ENCODE measurements at regions not wholly inside any gene's neighbourhood (a gene's known extent, or its start where the extent isn't known, plus 50 kb on each side); places are given as distances from the start of the nearest gene placed in this dataset.

DNA sequence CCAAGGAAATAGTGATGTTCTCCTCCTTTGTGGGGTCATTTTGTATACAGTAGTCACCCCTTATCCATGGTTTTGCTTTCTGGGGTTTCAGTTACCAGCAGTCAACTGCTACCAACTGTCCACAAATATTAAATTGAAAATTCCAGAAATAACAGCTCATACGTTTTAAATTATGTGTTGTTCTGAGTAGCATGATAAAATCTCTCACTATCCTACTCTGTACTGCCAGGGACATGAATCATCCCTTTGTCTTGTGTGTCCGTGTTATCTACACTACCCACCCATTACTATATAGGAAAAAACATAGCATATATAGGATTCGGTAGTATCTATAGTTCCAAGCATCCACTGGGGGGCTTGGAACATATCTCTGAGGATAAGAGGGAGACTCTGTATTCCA is 120.9 kb upstream of the DCC start:
- H3K4me3 Mint-ChIP-seq, result no peak overlapping the region
- H3K4me1 Mint-ChIP-seq, result no peaks in the 10 kb centered on the region
- DNase-seq (no peak), ATAC-seq (ENCODE audit: low read depth) (no peak)
- TF ChIP-seq, protein P1, sequence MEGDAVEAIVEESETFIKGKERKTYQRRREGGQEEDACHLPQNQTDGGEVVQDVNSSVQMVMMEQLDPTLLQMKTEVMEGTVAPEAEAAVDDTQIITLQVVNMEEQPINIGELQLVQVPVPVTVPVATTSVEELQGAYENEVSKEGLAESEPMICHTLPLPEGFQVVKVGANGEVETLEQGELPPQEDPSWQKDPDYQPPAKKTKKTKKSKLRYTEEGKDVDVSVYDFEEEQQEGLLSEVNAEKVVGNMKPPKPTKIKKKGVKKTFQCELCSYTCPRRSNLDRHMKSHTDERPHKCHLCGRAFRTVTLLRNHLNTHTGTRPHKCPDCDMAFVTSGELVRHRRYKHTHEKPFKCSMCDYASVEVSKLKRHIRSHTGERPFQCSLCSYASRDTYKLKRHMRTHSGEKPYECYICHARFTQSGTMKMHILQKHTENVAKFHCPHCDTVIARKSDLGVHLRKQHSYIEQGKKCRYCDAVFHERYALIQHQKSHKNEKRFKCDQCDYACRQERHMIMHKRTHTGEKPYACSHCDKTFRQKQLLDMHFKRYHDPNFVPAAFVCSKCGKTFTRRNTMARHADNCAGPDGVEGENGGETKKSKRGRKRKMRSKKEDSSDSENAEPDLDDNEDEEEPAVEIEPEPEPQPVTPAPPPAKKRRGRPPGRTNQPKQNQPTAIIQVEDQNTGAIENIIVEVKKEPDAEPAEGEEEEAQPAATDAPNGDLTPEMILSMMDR (IDR thresholded peaks at IDR 0.05), result no peak
- intact Hi-C loops (cut with micrococcal nuclease), result no loop called here
- no peaks in the 10 kb centered on the region for H3K27me3 Mint-ChIP-seq
- CTCF ChIA-PET, result no interaction called here
- H3K9me3 Mint-ChIP-seq, result no peaks in the 10 kb centered on the region
- H3K36me3 Mint-ChIP-seq (ENCODE audit: low read depth), result no peaks in the 10 kb centered on the region
- POLR2A ChIA-PET, result no interaction called here
- no peak overlapping the region for H3K27ac Mint-ChIP-seq

DNA sequence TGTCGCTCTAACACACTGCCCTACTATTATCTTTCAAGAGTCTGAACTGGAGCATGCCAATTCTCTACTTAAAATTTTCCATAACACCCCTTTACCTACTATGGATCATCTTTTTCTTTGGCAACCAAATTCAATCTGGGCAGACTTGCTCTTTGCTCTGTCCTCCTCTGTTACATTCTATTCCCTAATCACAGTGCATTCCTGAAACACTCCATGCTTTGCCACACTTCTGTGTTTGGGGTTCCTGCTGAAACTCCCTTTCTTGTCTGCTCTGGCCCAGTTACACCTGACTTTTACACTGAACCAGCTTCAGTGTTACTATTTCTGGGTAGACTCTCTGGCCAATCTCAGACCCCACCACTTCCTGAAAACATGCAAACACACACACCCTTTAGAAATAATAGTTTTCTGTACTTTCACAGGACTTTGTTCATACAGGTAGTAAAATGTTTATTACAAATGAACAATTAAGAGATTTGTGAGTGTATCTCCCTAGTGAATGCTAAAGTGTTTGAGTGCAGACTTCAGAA is 119.9 kb upstream of the DCC start:
- no peak for ATAC-seq (ENCODE audit: low read depth)
- Mint-ChIP-seq H3K9me3 (no peaks in the 10 kb centered on the region), H3K36me3 (ENCODE audit: low read depth) (no peaks in the 10 kb centered on the region), H3K27me3 (no peaks in the 10 kb centered on the region), H3K4me1 (no peaks in the 10 kb centered on the region), H3K4me3 (no peak overlapping the region), H3K27ac (no peak overlapping the region)
- ChIA-PET CTCF (no interaction called here), POLR2A (no interaction called here)
- no peak for DNase-seq
- TF ChIP-seq, protein P1 (IDR thresholded peaks at IDR 0.05), result no peak
- intact Hi-C loops (cut with micrococcal nuclease), result no loop called here

DNA sequence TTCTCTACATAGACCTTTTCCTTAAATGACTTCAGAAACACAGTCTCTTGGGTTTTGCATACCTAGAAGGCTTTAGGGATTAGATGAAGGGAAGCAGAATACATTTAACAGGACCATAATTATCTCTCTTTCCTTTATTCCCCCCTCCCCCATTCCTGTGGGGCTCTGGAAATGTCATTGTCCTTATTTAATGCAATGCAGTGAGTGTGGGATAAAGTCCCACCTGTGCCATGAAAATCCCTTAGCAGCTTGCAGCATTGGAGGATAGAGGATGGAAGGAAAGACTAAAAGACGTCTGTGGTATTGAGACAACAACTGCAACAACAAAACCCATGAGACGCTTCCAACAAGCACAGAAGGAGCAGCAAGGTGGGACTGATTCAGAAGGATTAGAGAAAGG is 117.8 kb upstream of the DCC start:
- Mint-ChIP-seq H3K9me3 (no peaks in the 10 kb centered on the region), H3K27ac (no peak overlapping the region), H3K27me3 (no peaks in the 10 kb centered on the region), H3K4me3 (no peak overlapping the region), H3K4me1 (no peaks in the 10 kb centered on the region), H3K36me3 (ENCODE audit: low read depth) (no peaks in the 10 kb centered on the region)
- CTCF ChIA-PET, result no interaction called here
- intact Hi-C loops (cut with micrococcal nuclease), result no loop called here
- POLR2A ChIA-PET, result no interaction called here
- ATAC-seq (ENCODE audit: low read depth), result no peak
- TF ChIP-seq, protein P1 (IDR thresholded peaks at IDR 0.05), result no peak
- DNase-seq, result no peak

DNA sequence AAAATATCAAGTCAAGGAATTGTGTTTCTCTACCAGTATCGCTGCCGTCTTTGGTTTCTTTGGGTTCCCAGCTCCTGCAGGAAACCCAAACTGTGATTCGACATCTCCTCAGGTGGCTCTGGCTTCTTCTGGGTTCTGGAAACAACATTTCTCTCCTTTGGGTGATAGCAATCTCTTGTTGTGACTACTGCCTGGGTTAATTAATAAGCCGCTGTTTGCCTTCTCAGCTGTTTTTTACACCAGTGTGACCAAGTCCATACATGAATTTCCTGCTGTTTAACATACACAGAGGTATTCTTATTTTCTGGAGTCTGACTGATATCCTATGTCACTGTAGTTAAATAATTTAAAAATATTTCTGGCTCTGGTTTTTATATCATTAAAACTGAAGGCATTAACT is 112.5 kb upstream of the DCC start:
- TF ChIP-seq, protein P1 (IDR thresholded peaks at IDR 0.05), result no peak
- Mint-ChIP-seq H3K4me3 (no peak overlapping the region), H3K9me3 (no peaks in the 10 kb centered on the region), H3K27ac (no peak overlapping the region), H3K36me3 (ENCODE audit: low read depth) (no peaks in the 10 kb centered on the region), H3K27me3 (no peaks in the 10 kb centered on the region), H3K4me1 (no peaks in the 10 kb centered on the region)
- intact Hi-C loops (cut with micrococcal nuclease), result no loop called here
- DNase-seq (no peak), ATAC-seq (ENCODE audit: low read depth) (no peak)
- ChIA-PET CTCF (no interaction called here), POLR2A (no interaction called here)

DNA sequence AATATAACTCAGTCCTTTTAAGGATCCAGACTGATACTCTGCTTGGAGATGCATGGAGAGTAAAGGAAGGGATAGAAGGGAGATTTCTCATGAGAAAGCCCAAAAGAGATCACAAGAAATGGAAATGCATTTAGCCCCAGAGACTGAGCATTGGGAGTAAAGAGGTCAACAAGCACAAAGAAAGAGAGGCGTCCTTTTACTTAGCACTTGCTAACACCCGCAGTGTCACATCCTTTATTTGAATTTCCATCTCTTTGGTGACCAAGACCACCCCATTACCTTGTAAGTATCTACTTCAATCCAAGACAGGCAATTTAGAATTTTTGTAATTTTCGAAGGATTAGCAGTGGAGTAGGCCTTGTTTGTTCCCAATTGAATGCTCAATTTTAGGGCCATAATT is 111.8 kb upstream of the DCC start:
- ATAC-seq (ENCODE audit: low read depth) (no peak), DNase-seq (no peak)
- TF ChIP-seq, protein P1 (IDR thresholded peaks at IDR 0.05), result no peak
- no peaks in the 10 kb centered on the region for H3K9me3 Mint-ChIP-seq
- H3K27ac Mint-ChIP-seq, result no peak overlapping the region
- no peaks in the 10 kb centered on the region for H3K36me3 Mint-ChIP-seq (ENCODE audit: low read depth)
- H3K4me3 Mint-ChIP-seq, result no peak overlapping the region
- CTCF ChIA-PET, result no interaction called here
- POLR2A ChIA-PET, result no interaction called here
- H3K4me1 Mint-ChIP-seq, result no peaks in the 10 kb centered on the region
- no peaks in the 10 kb centered on the region for H3K27me3 Mint-ChIP-seq
- intact Hi-C loops (cut with micrococcal nuclease), result no loop called here

All from activated B cell treated with CpG ODN at 0.5 μM for 24 hours (primary cell).